NOMO-1 treated with DMSO at 0.1 percent for 48 hours (cell line): ENCODE measurements at regions not wholly inside any gene's neighbourhood (a gene's known extent, or its start where the extent isn't known, plus 50 kb on each side); places are given as distances from the start of the nearest gene placed in this dataset.
"Not testable (repeated sequence)": the region's sequence is repeated elsewhere in the genome, so short reads cannot be mapped to it uniquely, and the experiment has no call there.

ENCODE experiments used
- DNase-seq: peaks from one replicate; lab custom pipeline; 2025; ENCODE audit not compliant: unreplicated experiment; lab: John Stamatoyannopoulos, UW

GRCh38 chr20:48037798-48038197, 252.5 kb upstream of the SULF2 start:
- DNase-seq: not testable (repeated sequence)

- no peak for DNase-seq
Observed at GRCh38 chr20:48035961-48036731, 250.9 kb upstream of the SULF2 start.

GRCh38 chr20:48034751-48035150, 249.5 kb upstream of the SULF2 start:
- no peak for DNase-seq

- not testable (repeated sequence) for DNase-seq
Observed at GRCh38 chr20:48033005-48033404, 247.7 kb upstream of the SULF2 start.

- no peak for DNase-seq
Observed at GRCh38 chr20:48031122-48031521, 245.8 kb upstream of the SULF2 start.

- DNase-seq: no peak
Observed at GRCh38 chr20:48026981-48027592, 241.8 kb upstream of the SULF2 start.

GRCh38 chr20:48025661-48026060, 240.4 kb upstream of the SULF2 start:
- DNase-seq: no peak

- DNase-seq: peak; percentile 28
Observed at GRCh38 chr20:48025051-48025515, 239.8 kb upstream of the SULF2 start.

- DNase-seq: no peak
Observed at GRCh38 chr20:48024539-48024938, 239.3 kb upstream of the SULF2 start.

- DNase-seq: not testable (repeated sequence)
Observed at GRCh38 chr20:48020696-48021095, 235.4 kb upstream of the SULF2 start.

- no peak for DNase-seq
Observed at GRCh38 chr20:48019940-48020339, 234.7 kb upstream of the SULF2 start.

- DNase-seq: no peak
Observed at GRCh38 chr20:48019496-48019895, 234.2 kb upstream of the SULF2 start.

GRCh38 chr20:48018851-48019250, 233.6 kb upstream of the SULF2 start:
- not testable (repeated sequence) for DNase-seq

- no peak for DNase-seq
Observed at GRCh38 chr20:48017992-48018391, 232.7 kb upstream of the SULF2 start.

- no peak for DNase-seq
Observed at GRCh38 chr20:48017509-48017908, 232.2 kb upstream of the SULF2 start.

GRCh38 chr20:48015943-48016723, 230.9 kb upstream of the SULF2 start:
- no peak for DNase-seq

- DNase-seq: no peak
Observed at GRCh38 chr20:48015141-48015910, 230.0 kb upstream of the SULF2 start.

- no peak for DNase-seq
Observed at GRCh38 chr20:48012401-48012974, 227.2 kb upstream of the SULF2 start.

GRCh38 chr20:48011025-48011424, 225.7 kb upstream of the SULF2 start:
- DNase-seq: no peak

GRCh38 chr20:48010623-48011022, 225.3 kb upstream of the SULF2 start:
- no peak for DNase-seq
